Activated gamma-delta T cell treated with Interleukin-2 at 50 U/mL for 16 hours (primary cell): ENCODE measurements at regions not wholly inside any gene's neighbourhood (a gene's known extent, or its start where the extent isn't known, plus 50 kb on each side); places are given as distances from the start of the nearest gene placed in this dataset.

ENCODE experiments used
- DNase-seq: peaks from one replicate; pipeline ENCODE4 v3.0.0-alpha.2; 2020

- DNase-seq: no peak
These were observed 65.5 kb downstream of the ADRA2C start for GRCh38 chr4:3831529-3832150.

GRCh38 chr4:3832536-3833220 lies 66.5 kb downstream of the ADRA2C start:
- no peak for DNase-seq

GRCh38 chr4:3833326-3833989 lies 67.3 kb downstream of the ADRA2C start:
- DNase-seq: no peak

GRCh38 chr4:3834186-3834662 lies 68.0 kb downstream of the ADRA2C start:
- DNase-seq: no peak

GRCh38 chr4:3834663-3835521 lies 68.7 kb downstream of the ADRA2C start:
- no peak for DNase-seq

- no peak for DNase-seq
These were observed 69.6 kb downstream of the ADRA2C start for GRCh38 chr4:3835527-3836405.

- DNase-seq: no peak
These were observed 70.2 kb downstream of the ADRA2C start for GRCh38 chr4:3836406-3836755.

- no peak for DNase-seq
These were observed 70.8 kb downstream of the ADRA2C start for GRCh38 chr4:3836756-3837601.

GRCh38 chr4:3838437-3839380 lies 72.5 kb downstream of the ADRA2C start:
- no peak for DNase-seq

GRCh38 chr4:3845094-3845743 lies 79.0 kb downstream of the ADRA2C start:
- DNase-seq: no peak

GRCh38 chr4:3845744-3846429 lies 79.7 kb downstream of the ADRA2C start:
- DNase-seq: no peak

GRCh38 chr4:3847211-3847940 lies 81.2 kb downstream of the ADRA2C start:
- no peak for DNase-seq

GRCh38 chr4:3848323-3848722 lies 82.1 kb downstream of the ADRA2C start:
- no peak for DNase-seq

GRCh38 chr4:3849140-3849539 lies 83.0 kb downstream of the ADRA2C start:
- DNase-seq: no peak

- no peak for DNase-seq
These were observed 83.9 kb downstream of the ADRA2C start for GRCh38 chr4:3850128-3850527.

GRCh38 chr4:3851211-3851610 lies 85.0 kb downstream of the ADRA2C start:
- DNase-seq: no peak

- DNase-seq: no peak
These were observed 85.7 kb downstream of the ADRA2C start for GRCh38 chr4:3851881-3852280.

GRCh38 chr4:3852309-3852708 lies 86.1 kb downstream of the ADRA2C start:
- DNase-seq: no peak
